Fibroblast of mammary gland (primary cell): ENCODE measurements at regions not wholly inside any gene's neighbourhood (a gene's known extent, or its start where the extent isn't known, plus 50 kb on each side); places are given as distances from the start of the nearest gene placed in this dataset.
A peak's percentile ranks its signal among the peaks of the same experiment; 100 is the strongest.

Experiments used
- DNase-seq: peaks from one replicate; pipeline ENCODE4 v3.0.0-alpha.2; 2010; ENCODE audit warnings: low read depth
- H3K4me3 ChIP-seq: 2 replicates; pipeline ENCODE4 v1.5.1; 2011; ENCODE audit warnings: low read depth, mild to moderate bottlenecking, low read length, moderate library complexity; ENCODE audit not compliant: control insufficient read depth
- TF ChIP-seq, protein P1 (sequence below): conservative IDR thresholded peaks from 2 replicates; pipeline ENCODE4 v1.5.1; 2011; ENCODE audit warnings: low read depth, low read length, inconsistent platforms; ENCODE audit not compliant: control insufficient read depth, insufficient read depth

DNA sequence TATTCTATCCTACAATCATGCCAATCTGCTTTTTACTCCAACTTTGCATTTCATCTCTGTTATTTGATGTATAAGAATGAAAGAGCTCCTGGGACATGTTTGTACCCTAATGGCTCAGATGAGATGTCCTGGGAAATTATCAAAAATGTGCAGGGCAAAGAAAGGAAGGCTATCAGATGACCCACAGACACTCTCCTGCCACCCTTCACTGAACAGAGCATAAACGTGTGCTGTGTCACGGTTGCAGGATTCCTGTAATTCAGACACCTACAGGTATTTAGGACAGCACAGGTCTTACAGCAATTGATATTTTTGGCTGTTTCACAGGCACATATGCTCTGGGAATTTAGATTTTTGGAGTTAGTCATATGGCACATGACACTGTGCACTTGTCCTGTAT, 149.2 kb upstream of the GAS1 start:
- DNase-seq, result no peak
- no peak overlapping the region for H3K4me3 ChIP-seq
- TF ChIP-seq, protein P1, sequence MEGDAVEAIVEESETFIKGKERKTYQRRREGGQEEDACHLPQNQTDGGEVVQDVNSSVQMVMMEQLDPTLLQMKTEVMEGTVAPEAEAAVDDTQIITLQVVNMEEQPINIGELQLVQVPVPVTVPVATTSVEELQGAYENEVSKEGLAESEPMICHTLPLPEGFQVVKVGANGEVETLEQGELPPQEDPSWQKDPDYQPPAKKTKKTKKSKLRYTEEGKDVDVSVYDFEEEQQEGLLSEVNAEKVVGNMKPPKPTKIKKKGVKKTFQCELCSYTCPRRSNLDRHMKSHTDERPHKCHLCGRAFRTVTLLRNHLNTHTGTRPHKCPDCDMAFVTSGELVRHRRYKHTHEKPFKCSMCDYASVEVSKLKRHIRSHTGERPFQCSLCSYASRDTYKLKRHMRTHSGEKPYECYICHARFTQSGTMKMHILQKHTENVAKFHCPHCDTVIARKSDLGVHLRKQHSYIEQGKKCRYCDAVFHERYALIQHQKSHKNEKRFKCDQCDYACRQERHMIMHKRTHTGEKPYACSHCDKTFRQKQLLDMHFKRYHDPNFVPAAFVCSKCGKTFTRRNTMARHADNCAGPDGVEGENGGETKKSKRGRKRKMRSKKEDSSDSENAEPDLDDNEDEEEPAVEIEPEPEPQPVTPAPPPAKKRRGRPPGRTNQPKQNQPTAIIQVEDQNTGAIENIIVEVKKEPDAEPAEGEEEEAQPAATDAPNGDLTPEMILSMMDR, result no peak

DNA sequence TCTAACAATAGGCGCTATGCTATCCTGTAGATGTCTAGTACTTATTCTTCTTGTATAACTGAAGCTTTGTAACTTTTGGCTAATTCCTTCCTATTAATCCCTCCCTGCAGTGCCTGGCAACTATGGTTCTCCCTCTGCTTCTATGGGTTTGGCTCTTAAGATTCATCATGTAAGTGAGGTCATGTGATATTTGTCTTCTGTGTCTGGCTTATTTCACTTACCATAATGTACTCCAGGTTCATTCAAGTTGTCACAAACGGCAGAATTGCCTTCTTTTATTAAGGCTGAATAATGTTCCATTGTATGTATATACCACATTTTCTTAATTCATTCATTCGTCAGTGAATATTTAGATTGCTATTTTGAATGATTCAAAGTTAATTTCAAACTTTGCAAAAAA, 149.9 kb upstream of the GAS1 start:
- TF ChIP-seq, protein P1, result no peak
- no peak overlapping the region for H3K4me3 ChIP-seq
- no peak for DNase-seq

- peak; percentile 43 for DNase-seq
- TF ChIP-seq, protein P1, result no peak
- no peak overlapping the region for H3K4me3 ChIP-seq
Measured at GRCh38 chr9:87099407-87099806, 152.1 kb upstream of the GAS1 start.

- TF ChIP-seq, protein P1, result no peak
- H3K4me3 ChIP-seq, result no peak overlapping the region
- no peak for DNase-seq
Measured at GRCh38 chr9:87100001-87100400, 152.7 kb upstream of the GAS1 start.

GRCh38 chr9:87102126-87102525, 154.8 kb upstream of the GAS1 start:
- TF ChIP-seq, protein P1, result no peak
- no peak for DNase-seq
- H3K4me3 ChIP-seq, result no peak overlapping the region

DNA sequence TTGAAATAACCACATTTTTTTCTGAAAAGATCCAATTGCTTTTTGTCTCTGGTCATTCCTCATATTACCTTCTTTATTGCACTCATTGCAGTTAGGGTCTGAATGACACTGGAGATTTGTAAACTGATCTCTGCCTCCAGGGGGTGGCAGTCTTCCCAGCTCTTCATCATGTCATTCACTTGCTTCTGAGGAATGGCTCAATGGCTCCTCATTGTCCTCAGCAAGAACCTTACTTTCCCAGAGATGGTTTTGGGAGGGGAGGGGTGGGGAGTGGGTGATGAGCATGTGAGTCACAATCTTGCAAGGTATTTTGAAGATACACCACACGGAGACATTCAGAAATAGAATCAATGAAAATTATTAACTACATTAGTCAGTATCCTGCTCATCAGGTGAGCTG, 159.8 kb upstream of the GAS1 start:
- TF ChIP-seq, protein P1, result peak; percentile 24
- DNase-seq, result peak; percentile 69
- no peak overlapping the region for H3K4me3 ChIP-seq

DNA sequence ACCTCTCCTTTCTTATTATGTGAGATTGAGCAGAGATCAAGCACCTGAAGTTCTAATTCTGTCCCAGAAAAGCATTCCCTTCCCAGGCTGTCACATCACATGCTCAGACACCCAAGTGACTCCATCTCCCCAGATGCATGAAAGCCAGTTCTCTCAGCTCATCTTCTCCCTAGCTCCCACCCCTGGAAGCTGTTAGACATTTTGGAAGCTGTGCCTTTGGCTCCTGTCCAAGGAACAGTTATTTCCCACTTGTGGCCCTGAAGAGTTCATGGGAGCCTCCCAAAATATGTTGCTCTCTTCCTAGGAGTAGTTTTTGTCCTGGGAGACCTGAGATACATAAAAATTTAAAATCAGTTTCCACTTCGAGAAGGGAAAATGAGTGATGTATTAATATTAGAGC, 161.4 kb upstream of the GAS1 start:
- H3K4me3 ChIP-seq, result no peak overlapping the region
- DNase-seq, result peak; percentile 34
- TF ChIP-seq, protein P1, result no peak
